Effector memory CD4-positive, alpha-beta T cell (primary cell): ENCODE measurements at regions not wholly inside any gene's neighbourhood (a gene's known extent, or its start where the extent isn't known, plus 50 kb on each side); places are given as distances from the start of the nearest gene placed in this dataset.

Source experiments
- DNase-seq, 3 donors: peaks; one replicate each; pipeline ENCODE4 v3.0.0-alpha.2; 2020
- H3K27ac ChIP-seq: 2 replicates; pipeline ENCODE4 v1.7.0; 2013; ENCODE audit warnings: mild to moderate bottlenecking, low read length, moderate library complexity; ENCODE audit not compliant: insufficient read depth, poor library complexity, severe bottlenecking
- H3K27me3 ChIP-seq: replicated peaks from 2 replicates; pipeline ENCODE4 v1.7.0; 2013; ENCODE audit warnings: mild to moderate bottlenecking, low read length; ENCODE audit not compliant: insufficient read depth, control insufficient read depth, poor library complexity, severe bottlenecking
- H3K36me3 ChIP-seq: 2 replicates; pipeline ENCODE4 v1.7.0; 2013; ENCODE audit warnings: mild to moderate bottlenecking, low read length, moderate library complexity; ENCODE audit not compliant: control insufficient read depth, insufficient read depth
- H3K4me1 ChIP-seq: 2 replicates; pipeline ENCODE4 v1.7.0; 2013; ENCODE audit warnings: low read length, mild to moderate bottlenecking; ENCODE audit not compliant: control insufficient read depth, insufficient read depth, poor library complexity, severe bottlenecking
- H3K4me3 ChIP-seq: 2 replicates; pipeline ENCODE4 v1.7.0; 2013; ENCODE audit warnings: low read length, low read depth, mild to moderate bottlenecking; ENCODE audit not compliant: insufficient read depth, poor library complexity, severe bottlenecking
- H3K9me3 ChIP-seq: 2 replicates; pipeline ENCODE4 v1.7.0; 2013; ENCODE audit warnings: mild to moderate bottlenecking, low read length, moderate library complexity; ENCODE audit not compliant: control insufficient read depth

GRCh38 chr13:106919133-106919532 is 351.2 kb upstream of the ARGLU1 start:
- no peak for DNase-seq
- H3K4me1 ChIP-seq: no peaks in the 10 kb centered on the region
- H3K36me3 ChIP-seq: no peaks in the 10 kb centered on the region
- no peak overlapping the region for H3K4me3 ChIP-seq
- no peak overlapping the region for H3K27ac ChIP-seq
- no peaks in the 10 kb centered on the region for H3K27me3 ChIP-seq
- H3K9me3 ChIP-seq: no peaks in the 10 kb centered on the region

DNA sequence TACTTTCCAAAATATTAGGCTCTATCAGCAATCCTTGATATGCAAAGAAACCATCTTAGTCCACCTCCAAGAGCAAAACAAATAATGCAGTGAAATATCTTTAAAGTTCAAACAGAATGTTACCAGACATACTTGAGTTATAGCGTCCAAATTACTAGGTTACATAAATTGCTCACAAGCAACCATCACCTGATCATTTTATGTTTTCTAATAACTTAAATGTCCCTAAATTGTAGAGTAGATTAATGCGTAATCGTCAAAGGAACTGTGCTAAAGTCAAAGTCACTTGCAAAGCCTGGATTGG is 350.6 kb upstream of the ARGLU1 start:
- Histone ChIP-seq H3K9me3 (no peaks in the 10 kb centered on the region), H3K4me3 (no peak overlapping the region), H3K36me3 (no peaks in the 10 kb centered on the region), H3K27me3 (no peaks in the 10 kb centered on the region), H3K27ac (no peak overlapping the region), H3K4me1 (no peaks in the 10 kb centered on the region)
- DNase-seq: no peak

GRCh38 chr13:106917673-106918556 is 350.0 kb upstream of the ARGLU1 start:
- no peaks in the 10 kb centered on the region for H3K9me3 ChIP-seq
- no peaks in the 10 kb centered on the region for H3K4me1 ChIP-seq
- H3K27ac ChIP-seq: peak overlapping the region; percentile 46
- H3K4me3 ChIP-seq: peak overlapping the region; percentile 66
- H3K27me3 ChIP-seq: no peaks in the 10 kb centered on the region
- H3K36me3 ChIP-seq: no peaks in the 10 kb centered on the region
- DNase-seq: peak; percentile 9 to 28 (median 9)

DNA sequence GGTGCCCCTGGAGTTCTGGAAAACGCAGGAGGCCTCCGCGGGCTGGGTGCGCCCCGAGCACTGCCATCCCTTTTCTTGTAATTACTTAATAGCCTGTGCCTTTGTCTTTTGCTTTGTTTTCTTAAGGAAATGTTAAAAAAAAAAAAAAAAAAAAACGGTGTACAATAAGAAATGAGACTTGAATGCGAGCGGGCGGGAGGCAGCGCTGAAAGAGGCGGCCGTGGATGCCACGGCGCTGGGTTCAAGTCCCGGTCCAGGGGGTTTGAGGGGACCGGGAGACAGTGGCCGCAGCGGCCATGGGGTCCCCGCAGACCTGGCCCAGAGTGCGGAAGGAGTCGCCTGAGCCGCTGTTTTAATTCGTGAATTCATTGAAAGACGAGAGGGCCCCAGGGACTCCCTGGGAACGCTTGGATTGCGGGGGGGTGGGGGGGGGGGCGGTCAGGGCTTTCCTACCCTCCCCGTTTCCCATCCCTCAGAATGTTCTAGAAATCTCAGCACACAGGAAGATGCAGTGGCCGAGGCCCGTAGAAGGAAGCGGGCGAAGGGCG is 349.2 kb upstream of the ARGLU1 start:
- no peak for DNase-seq
- no peaks in the 10 kb centered on the region for H3K27me3 ChIP-seq
- no peaks in the 10 kb centered on the region for H3K9me3 ChIP-seq
- H3K27ac ChIP-seq: no peak overlapping the region
- H3K36me3 ChIP-seq: no peaks in the 10 kb centered on the region
- H3K4me1 ChIP-seq: no peaks in the 10 kb centered on the region
- H3K4me3 ChIP-seq: peak overlapping the region; percentile 66

- no peaks in the 10 kb centered on the region for H3K4me1 ChIP-seq
- DNase-seq: no peak
- no peaks in the 10 kb centered on the region for H3K36me3 ChIP-seq
- no peaks in the 10 kb centered on the region for H3K27me3 ChIP-seq
- no peak overlapping the region for H3K4me3 ChIP-seq
- H3K9me3 ChIP-seq: no peaks in the 10 kb centered on the region
- no peak overlapping the region for H3K27ac ChIP-seq
Observed at GRCh38 chr13:106916329-106916976, 348.5 kb upstream of the ARGLU1 start.

DNA sequence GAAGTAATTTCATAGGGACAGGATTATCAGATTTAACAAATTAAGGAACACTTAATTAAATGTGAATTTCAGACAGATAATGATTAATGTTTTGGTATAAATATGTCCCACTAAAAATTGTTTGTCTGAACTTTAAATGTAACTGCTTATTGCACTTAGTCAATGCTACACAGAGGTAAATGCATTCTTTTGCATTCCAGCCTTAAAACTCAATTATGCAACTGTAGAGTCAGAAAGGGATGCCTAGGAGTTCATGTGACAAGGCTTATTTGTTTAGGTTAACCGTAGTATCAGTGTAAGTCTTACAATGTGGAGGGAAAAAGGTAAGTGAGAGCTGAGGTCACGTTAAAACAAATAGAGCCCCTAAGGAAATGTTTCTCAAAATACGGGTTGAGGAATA is 347.2 kb upstream of the ARGLU1 start:
- Histone ChIP-seq H3K27ac (no peak overlapping the region), H3K4me3 (no peak overlapping the region), H3K9me3 (no peaks in the 10 kb centered on the region), H3K27me3 (no peaks in the 10 kb centered on the region), H3K4me1 (no peaks in the 10 kb centered on the region), H3K36me3 (no peaks in the 10 kb centered on the region)
- DNase-seq: no peak

DNA sequence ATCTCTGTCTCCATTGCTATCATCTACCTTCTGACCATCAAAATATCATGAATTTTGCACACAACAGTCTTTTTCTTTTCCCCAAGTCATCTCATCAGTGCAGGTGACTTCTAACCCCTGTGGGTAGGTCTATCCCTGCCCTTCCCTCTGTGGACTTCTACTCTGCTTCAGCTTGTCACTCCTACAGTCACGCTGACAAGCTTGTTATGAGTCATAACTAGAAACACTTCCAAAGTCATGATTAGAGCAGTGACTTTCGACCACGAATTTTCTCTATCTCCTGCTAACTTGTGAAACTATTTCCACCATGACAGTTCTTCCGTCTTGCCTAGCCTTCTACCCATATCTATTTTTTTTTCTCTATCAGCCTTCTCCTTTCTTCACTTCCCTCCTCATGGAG is 343.7 kb upstream of the ARGLU1 start:
- H3K36me3 ChIP-seq: no peaks in the 10 kb centered on the region
- H3K4me1 ChIP-seq: no peaks in the 10 kb centered on the region
- no peak overlapping the region for H3K4me3 ChIP-seq
- H3K27ac ChIP-seq: no peak overlapping the region
- no peaks in the 10 kb centered on the region for H3K27me3 ChIP-seq
- H3K9me3 ChIP-seq: no peaks in the 10 kb centered on the region
- no peak for DNase-seq

DNA sequence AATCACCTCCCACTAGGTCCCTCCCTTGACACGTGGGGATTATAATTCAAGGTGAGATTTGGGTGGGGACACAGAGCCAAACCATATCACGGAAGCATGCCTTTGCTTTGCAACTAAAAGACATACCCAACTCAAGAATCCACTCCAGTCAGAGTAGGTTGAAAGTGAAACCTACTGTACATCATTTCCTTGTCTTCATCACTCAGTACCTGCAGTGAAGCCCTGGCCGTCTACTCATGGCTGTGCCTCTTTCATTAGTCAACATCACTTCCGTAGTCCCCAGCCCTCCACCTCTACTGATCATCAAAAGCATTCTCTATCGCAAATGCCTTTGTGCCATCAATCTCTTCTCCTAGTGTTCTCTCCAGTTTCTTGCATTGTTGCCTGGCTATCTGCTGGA is 343.1 kb upstream of the ARGLU1 start:
- DNase-seq: no peak
- Histone ChIP-seq H3K9me3 (no peaks in the 10 kb centered on the region), H3K27ac (no peak overlapping the region), H3K36me3 (no peaks in the 10 kb centered on the region), H3K4me1 (no peaks in the 10 kb centered on the region), H3K4me3 (no peak overlapping the region), H3K27me3 (no peaks in the 10 kb centered on the region)

DNA sequence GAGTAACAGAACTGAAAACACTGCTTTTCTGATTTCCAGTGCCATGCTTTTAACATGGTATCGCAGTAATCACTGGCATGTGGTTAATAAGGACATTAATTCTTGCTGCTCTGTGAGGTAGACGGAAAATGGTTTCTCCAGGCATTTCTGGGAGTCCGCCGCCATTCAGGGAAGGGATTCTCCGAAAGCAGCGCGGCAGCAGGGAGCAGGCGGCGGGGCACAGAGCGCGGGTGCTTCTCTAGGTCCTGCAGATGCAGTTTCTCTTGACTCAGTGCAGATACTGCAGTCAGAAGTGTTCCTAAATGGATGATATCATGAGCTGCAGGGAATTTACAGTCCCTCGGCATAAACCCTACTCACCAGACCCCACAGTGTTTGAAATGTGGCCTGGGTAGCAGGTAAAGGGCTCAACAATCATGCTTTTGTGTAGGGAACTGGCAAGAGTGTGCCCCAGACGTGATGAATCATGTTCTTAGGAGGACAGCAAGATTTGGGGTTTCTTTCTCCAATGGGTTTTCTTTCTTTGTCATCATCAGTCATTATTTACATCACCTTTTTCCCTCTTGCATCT is 338.6 kb upstream of the ARGLU1 start:
- Histone ChIP-seq H3K4me1 (no peaks in the 10 kb centered on the region), H3K9me3 (no peaks in the 10 kb centered on the region), H3K27ac (no peak overlapping the region), H3K36me3 (no peaks in the 10 kb centered on the region), H3K27me3 (no peaks in the 10 kb centered on the region), H3K4me3 (no peak overlapping the region)
- no peak for DNase-seq
